G401 (cell line): ENCODE measurements at regions not wholly inside any gene's neighbourhood (a gene's known extent, or its start where the extent isn't known, plus 50 kb on each side); places are given as distances from the start of the nearest gene placed in this dataset.

Experiments used
- DNase-seq: peaks from one replicate; pipeline ENCODE4 v3.0.0-alpha.2; 2015; ENCODE audit warnings: low spot score
- in situ Hi-C: cut with HindIII; loops from 2 replicates; pipeline ENCODE4 v1.10.0; 2016; ENCODE audit warnings: low sequenced_read_pairs, mixed read lengths

- in situ Hi-C loops = no loop called here
- DNase-seq = no peak
Observed at GRCh38 chr12:27382924-27383323, 50.3 kb downstream of the BMAL2 start.

DNA sequence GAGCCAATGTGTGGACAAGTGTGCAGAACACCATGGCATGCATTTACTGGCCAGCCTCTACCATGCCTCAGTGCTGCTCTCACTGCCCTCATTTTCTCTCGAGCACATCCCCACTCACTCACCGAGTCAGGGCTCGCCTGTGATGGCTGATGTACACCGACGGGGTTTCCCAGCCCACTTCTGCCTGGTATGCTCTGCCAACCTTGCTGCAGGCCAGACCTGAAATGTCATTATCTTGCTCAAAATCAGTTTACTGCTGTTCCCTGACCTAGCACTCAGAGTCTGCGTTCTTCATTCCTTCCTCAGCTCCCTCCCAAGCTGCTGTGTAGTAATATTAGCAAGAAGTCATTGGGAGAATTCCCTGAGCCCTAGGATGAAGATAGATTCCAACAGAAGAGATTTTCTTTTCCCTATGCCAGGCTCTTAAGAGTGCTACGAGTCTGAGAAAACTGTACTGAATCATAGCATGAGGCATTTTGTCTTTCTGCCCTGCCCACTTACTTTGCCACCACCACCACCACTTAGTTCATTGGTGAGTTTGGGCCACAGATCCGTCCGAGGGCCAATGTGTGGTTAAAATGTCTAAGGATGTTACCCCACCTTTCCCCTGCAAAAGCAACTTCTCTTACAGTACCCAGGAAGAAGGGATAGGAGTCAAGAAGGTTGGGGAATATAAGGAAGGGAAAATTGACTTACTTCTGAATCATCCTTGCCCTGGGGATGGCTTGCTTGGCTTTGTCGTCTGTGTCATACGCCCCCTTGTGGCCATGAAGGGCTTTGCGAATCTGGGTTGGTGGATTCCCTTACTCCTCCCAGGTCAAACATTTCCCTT, 51.0 kb downstream of the BMAL2 start:
- DNase-seq = peak; percentile 54
- in situ Hi-C loops = no loop called here

- in situ Hi-C loops = no loop called here
- DNase-seq = no peak
Observed at GRCh38 chr12:27384261-27384590, 51.6 kb downstream of the BMAL2 start.

- in situ Hi-C loops = no loop called here
- DNase-seq = no peak
Observed at GRCh38 chr12:27385766-27386564, 53.3 kb downstream of the BMAL2 start.

DNA sequence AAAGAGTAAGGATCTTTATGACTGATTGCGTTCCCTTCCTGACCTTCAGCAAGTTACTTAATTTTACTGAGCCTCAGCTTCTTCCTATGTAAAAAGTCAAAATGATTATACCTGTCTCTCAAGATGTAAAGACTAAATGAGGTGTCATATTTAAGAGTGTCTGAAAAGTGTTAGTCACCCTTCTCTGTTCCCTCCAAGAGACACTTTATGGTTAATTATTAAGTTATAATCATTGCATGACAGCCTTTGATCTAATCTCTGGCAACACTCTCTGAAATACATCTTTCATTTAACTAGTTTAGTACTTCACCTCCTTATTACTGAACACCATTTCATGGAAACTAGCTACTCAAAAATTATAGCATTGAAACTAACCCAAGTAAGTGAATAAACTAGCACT, 54.8 kb downstream of the BMAL2 start:
- in situ Hi-C loops = no loop called here

DNA sequence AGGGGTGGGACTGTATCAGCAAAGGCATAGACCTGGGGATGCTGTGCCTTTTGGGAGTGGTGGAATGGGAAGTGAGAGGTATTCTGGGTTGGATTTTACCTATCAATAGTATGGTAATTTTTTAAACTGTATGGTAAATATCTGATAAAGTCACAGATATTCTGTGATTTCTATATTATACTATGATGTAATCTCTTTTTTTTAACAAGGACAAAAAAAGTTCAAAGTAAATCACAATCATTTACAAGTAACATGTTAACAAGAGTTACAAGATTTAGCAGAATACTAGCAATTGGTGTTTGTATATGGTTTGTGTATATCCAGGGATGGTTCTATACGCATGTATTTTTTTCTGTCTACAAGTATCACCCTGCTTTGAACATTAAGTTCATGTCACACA, 56.0 kb downstream of the BMAL2 start:
- DNase-seq = no peak
- in situ Hi-C loops = no loop called here

More for the DNA sequence above, 54.8 kb downstream of the BMAL2 start:
- DNase-seq = no peak

DNA sequence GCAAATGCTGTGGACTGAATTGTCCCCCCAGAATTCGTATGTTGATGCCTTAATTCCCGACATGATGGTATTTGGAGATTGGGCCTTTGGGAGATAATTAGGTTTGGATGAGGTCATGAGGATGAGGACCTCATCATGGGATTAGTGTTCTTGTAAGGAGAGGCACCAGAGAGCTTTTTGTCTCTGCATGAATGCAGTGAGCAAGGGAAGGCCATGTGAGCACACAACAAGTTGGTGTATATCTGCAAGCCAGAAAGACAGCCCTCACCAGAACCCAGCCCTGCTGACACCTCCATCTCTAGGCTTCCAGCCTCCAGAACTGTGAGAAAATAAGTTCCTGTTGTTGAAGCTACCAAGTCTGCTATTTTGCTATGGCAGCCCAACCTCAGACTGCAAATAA, 51.9 kb upstream of the SMCO2 start:
- in situ Hi-C loops = no loop called here
- no peak for DNase-seq

DNA sequence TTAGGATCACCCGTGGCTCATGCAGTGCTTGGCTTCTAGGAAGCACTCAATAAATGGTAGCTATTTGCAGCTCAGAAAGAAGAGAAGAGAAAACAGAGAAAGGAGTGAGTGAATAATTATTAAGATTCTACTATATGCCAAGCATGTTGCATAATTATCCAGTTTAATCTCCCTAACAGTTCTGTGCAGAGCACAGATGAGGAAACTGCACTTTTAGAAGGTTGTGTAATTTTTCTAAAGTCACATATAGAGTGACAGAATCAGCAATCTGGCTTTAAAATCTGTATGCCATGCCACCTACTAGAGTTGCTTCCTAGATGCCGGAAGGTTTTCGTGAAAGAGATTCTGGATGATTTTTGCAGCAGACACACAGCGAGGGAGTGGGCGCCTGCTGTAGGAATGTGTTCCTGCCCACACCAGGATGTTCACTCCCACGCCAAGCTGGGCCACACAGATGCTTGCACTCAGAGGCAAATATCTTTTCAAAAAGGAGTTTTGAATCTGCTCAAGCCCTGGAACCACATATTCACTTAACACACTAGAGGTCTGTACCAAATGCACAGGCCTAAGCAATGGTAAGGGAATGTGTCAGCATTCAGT, 50.2 kb upstream of the SMCO2 start:
- no peak for DNase-seq
- in situ Hi-C loops = no loop called here
